BE2C (cell line): ENCODE measurements at regions not wholly inside any gene's neighbourhood (a gene's known extent, or its start where the extent isn't known, plus 50 kb on each side); places are given as distances from the start of the nearest gene placed in this dataset.
A peak's percentile ranks its signal among the peaks of the same experiment; 100 is the strongest.

Experiments
- DNase-seq: peaks from one replicate; pipeline ENCODE4 v3.0.0-alpha.2; 2020
- H3K27me3 ChIP-seq: fragments of 250-450 bp; sonication (Bioruptor Pico); 2 replicates; pipeline ENCODE4 v1.5.1; 2020; ENCODE audit warnings: mild to moderate bottlenecking
- H3K36me3 ChIP-seq: fragments of 250-450 bp; sonication (Bioruptor Pico); 2 replicates; pipeline ENCODE4 v1.5.1; 2020; ENCODE audit warnings: mild to moderate bottlenecking
- H3K4me1 ChIP-seq: fragments of 250-450 bp; sonication (Bioruptor Pico); 2 replicates; pipeline ENCODE4 v1.5.1; 2020
- H3K4me3 ChIP-seq: 2 replicates; pipeline ENCODE4 v1.5.1; 2011; ENCODE audit warnings: low read depth, low read length
- H3K9me3 ChIP-seq: fragments of 250-450 bp; sonication (Bioruptor Pico); 2 replicates; pipeline ENCODE4 v1.5.1; 2020
- CTCF ChIP-seq: IDR thresholded peaks from 2 replicates; pipeline ENCODE4 v1.5.1; 2012; ENCODE audit warnings: mild to moderate bottlenecking, low read depth, low read length

DNA sequence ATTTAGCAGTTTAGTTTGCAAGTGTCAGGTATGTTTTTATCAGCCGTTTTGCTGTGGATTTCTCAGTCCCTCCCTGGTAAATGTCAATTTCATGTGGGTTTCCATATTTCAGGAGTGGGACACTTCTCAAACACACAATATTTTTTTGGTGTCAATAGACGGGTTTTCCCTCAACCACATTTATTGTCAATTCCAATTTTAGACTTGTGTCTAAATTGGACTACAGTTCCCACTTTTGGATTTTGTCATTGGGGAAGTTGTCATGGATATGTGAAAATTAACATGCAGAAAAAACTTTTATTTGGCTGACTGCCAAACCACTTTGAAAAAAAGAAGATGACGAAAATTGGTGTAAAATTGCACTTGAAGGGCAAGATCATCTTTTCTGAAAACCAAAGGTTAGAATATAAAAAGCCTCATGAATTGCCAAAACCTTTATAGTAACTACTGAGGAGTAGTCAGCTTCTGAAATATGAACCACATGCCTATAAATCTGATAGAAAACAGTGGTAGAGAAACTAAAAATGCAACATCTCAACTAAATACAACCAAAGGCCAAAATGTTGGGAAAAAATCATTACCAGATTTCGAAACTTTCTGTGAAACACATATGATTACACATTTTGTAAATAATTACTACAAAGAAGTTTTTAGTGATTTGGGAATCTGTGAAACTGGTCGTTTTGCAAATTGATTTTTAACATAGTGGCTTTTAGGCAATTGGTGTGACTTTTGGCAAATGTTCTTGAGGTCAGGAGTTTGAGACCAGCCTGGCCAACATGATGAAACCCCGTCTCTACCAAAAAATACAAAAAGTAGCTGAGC lies 106.4 kb downstream of the BCL2L11 start:
- DNase-seq: no peak
- Histone ChIP-seq H3K27me3 (no peaks in the 10 kb centered on the region), H3K4me1 (no peaks in the 10 kb centered on the region), H3K36me3 (no peaks in the 10 kb centered on the region), H3K9me3 (no peaks in the 10 kb centered on the region), H3K4me3 (no peak overlapping the region)
- no peak for TF ChIP-seq CTCF

DNA sequence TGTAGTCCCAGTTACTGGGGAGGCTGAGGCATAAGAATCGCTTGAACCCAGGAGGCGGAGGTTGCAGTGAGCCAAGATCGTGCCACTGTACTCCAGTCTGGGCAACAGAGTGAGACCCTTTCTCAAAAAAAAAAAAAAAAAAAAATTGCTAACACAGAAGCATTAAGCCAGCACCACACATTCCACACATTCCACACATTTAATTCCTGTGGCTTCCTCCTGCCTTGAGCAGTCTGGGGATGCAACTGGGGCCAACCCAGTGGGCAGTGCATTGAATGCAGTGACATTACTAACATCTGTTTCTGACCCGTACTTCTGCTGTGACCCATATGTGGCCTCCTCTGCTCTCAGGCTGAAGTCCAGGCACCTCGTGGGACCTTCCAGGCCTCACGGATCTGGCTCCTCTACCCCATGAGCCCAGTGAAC lies 107.0 kb downstream of the BCL2L11 start:
- Histone ChIP-seq H3K4me3 (no peak overlapping the region), H3K4me1 (no peaks in the 10 kb centered on the region), H3K27me3 (no peaks in the 10 kb centered on the region), H3K9me3 (no peaks in the 10 kb centered on the region), H3K36me3 (no peaks in the 10 kb centered on the region)
- no peak for TF ChIP-seq CTCF
- DNase-seq: no peak

DNA sequence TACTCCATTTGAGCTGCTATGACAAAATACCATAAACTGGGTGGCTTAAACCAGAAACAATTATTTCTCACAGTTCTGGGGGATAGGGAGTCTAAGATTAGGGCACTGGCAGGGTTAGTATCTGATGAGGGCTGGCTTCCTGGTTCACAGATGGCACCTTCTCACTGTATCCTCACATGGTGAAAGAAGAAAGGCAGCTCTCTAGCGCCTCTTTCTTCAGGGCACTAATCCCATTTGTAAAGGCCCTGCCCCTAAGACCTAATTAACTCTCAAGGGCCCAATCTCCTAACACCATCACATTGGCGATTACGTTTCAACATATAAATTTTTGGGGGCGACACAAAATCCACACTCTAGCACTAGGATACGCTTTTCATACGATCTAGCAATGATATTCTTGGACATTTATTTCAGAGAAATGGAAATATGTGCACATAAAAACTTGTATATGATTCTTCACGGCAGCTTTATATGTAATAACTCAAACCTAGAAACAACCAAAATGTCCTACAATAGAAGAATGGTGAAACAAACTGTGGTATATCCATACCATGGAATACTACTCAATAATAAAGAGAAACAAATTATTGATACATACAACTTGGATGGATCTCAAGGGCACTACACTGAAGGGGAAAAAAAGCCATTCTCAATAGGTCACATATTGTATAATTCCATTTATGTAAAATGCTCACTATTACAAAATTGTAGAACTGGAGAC lies 111.0 kb downstream of the BCL2L11 start:
- H3K9me3 ChIP-seq: no peaks in the 10 kb centered on the region
- no peaks in the 10 kb centered on the region for H3K27me3 ChIP-seq
- no peak for DNase-seq
- H3K36me3 ChIP-seq: no peaks in the 10 kb centered on the region
- H3K4me1 ChIP-seq: no peaks in the 10 kb centered on the region
- no peak for TF ChIP-seq CTCF
- H3K4me3 ChIP-seq: no peak overlapping the region

DNA sequence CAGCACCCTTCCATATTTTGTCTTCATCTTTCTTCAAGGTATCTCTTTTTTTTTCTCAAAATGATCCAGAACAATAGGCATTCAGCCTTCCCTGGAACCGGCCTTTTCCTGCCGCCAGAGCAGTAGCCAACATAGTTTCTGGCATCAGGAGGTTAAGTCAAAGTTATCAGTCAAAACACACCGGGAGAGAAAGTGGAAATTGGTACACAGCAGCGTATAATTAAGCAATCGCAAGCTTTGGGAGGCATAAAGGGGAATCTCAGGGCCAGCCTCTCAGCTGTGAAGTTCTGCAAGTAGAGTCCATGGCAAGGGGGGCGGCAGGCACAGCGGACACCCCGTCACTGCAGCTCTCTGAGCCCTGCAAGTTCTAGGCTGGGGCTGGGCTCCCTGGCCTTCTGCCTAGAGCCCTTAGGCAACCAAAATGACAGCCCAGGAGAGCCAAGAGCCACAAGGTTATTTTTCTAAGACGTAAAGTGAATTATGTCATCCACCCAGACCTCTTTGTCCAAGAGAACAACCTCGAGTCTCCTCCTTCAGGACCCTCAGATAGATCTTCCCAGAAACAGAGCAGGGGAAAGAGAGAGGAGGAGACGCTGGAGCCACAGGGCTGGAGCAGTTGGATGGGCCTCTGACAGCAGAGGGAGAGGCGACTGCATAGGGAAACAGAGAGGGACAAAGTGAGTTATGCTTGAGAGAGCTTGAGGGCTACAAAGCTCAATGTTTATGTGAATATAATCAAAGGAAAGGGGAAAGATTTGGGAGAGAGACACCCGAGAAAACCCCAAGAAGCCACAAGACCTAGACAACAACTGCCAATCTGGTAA lies 114.7 kb downstream of the BCL2L11 start:
- H3K4me3 ChIP-seq: no peak overlapping the region
- no peaks in the 10 kb centered on the region for H3K27me3 ChIP-seq
- no peak for DNase-seq
- H3K36me3 ChIP-seq: no peaks in the 10 kb centered on the region
- H3K9me3 ChIP-seq: no peaks in the 10 kb centered on the region
- no peaks in the 10 kb centered on the region for H3K4me1 ChIP-seq
- TF ChIP-seq CTCF: no peak

DNA sequence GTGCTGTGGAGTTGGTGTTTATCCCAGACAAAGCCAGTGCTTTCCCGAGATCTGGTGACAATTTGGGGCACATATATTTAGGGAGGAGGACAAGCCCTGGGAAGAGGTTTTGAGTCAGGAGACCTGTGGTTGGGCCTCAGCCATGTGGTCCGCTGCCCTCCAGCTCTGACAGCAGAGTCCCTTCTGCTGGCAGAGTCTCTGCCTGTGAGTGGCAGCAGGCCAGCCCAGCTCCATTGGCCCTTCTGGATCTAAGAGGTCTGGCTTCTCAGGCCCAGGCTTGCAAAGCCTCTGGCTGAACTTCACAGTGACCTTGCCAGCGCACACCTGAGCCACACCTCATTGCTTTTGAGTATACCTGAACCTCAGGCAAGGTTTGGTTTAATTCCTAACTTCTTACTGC lies 115.3 kb downstream of the BCL2L11 start:
- peak; percentile 16 for DNase-seq
- Histone ChIP-seq H3K9me3 (no peaks in the 10 kb centered on the region), H3K27me3 (no peaks in the 10 kb centered on the region), H3K36me3 (no peaks in the 10 kb centered on the region), H3K4me1 (no peaks in the 10 kb centered on the region), H3K4me3 (no peak overlapping the region)
- TF ChIP-seq CTCF: no peak
